A549 (cell line): ENCODE measurements at regions not wholly inside any gene's neighbourhood (a gene's known extent, or its start where the extent isn't known, plus 50 kb on each side); places are given as distances from the start of the nearest gene placed in this dataset.

ENCODE experiments used
- ATAC-seq, 2 experiments: fragments of 200-7000 bp in 1 of 2; fragments of >200 bp in 1 of 2; cut with Nextera tagmentation in 1 of 2; cut with Tn5 transposase in 1 of 2; 3 replicates each; pipeline versions ENCODE4 v1.8.0 to v1.9.1; 2018 to 2020; ENCODE audit warnings: mild to moderate bottlenecking in 1 of 2, moderate library complexity in 1 of 2
- CTCF ChIA-PET: fragments of 300-600 bp; sonication (Branson Sonifier 250); formaldehyde crosslinking; extraction: SDS; loops from one replicate; lab custom pipeline; 2021; ENCODE audit warnings: antibody characterized with exemption, inconsistent platforms; lab: Yijun Ruan, JAX
- POLR2A ChIA-PET: fragments of 350-600 bp; formaldehyde crosslinking; extraction: SDS; loops from one replicate; lab custom pipeline; 2021; ENCODE audit warnings: antibody characterized with exemption, inconsistent platforms; lab: Yijun Ruan, JAX
- DNase-seq, 2 experiments: peaks; one replicate each; pipeline versions ENCODE4 v3.0.0 to v3.0.0-alpha.2; 2011 to 2016; ENCODE audit warnings: low read depth in 1 of 2, low spot score in 1 of 2
- FAIRE-seq: peaks from 2 replicates; lab custom pipeline; 2011; peaks lifted over from hg19 to GRCh38; lab: Jason Lieb, UNC
- H3K27ac ChIP-seq, 2 experiments: fragments of >200 bp; sonication (Bioruptor Twin); formaldehyde crosslinking; 3 replicates each; pipeline ENCODE4 v1.5.1; 2016 to 2017
- H3K4me1 ChIP-seq: fragments of >200 bp; sonication (Bioruptor Twin); formaldehyde crosslinking; 3 replicates; pipeline ENCODE4 v1.6.1; 2016
- H3K4me2 ChIP-seq: fragments of >200 bp; sonication (Bioruptor Twin); formaldehyde crosslinking; 3 replicates; pipeline ENCODE4 v1.6.1; 2016
- H3K4me3 ChIP-seq: fragments of >200 bp; sonication (Bioruptor Twin); formaldehyde crosslinking; 3 replicates; pipeline ENCODE4 v1.5.1; 2016
- H3K9me3 ChIP-seq: fragments of >200 bp; sonication (Bioruptor Twin); formaldehyde crosslinking; 3 replicates; pipeline ENCODE4 v1.6.1; 2016
- BHLHE40 ChIP-seq: IDR thresholded peaks from 2 replicates; pipeline ENCODE4 v1.6.1; 2012; ENCODE audit warnings: low read depth, low read length, inconsistent platforms
- CEBPB ChIP-seq, 2 experiments: fragments of >200 bp in 1 of 2; sonication (Bioruptor Twin) in 1 of 2; formaldehyde crosslinking in 1 of 2; IDR thresholded peaks; 2 replicates each; pipeline ENCODE4 v1.6.1; 2012 to 2016
- CHD2 ChIP-seq: fragments of 150-350 bp; IDR thresholded peaks from 2 replicates; pipeline ENCODE4 v1.6.1; 2014; ENCODE audit warnings: low read length; ENCODE audit not compliant: partially characterized antibody
- CHD4 ChIP-seq: fragments of 200-600 bp; sonication (generic); IDR thresholded peaks from 2 replicates; pipeline ENCODE4 v1.6.1; 2016; ENCODE audit warnings: antibody characterized with exemption, mild to moderate bottlenecking, borderline replicate concordance
- FOXS1 ChIP-seq: fragments of 250-450 bp; sonication (Bioruptor Pico); IDR thresholded peaks from 2 replicates; pipeline ENCODE4 v1.5.0; 2020; ENCODE audit warnings: mild to moderate bottlenecking, moderate library complexity
- HEYL ChIP-seq: fragments of 250-450 bp; sonication (Bioruptor Pico); IDR thresholded peaks from 2 replicates; pipeline ENCODE4 v1.8.0; 2021; ENCODE audit warnings: mild to moderate bottlenecking, moderate library complexity
- KDM1A ChIP-seq: fragments of 200-600 bp; sonication (generic); IDR thresholded peaks from 2 replicates; pipeline ENCODE4 v1.6.1; 2016; ENCODE audit warnings: low read depth, mild to moderate bottlenecking
- MAZ ChIP-seq: fragments of 150-350 bp; IDR thresholded peaks from 2 replicates; pipeline ENCODE4 v1.6.1; 2014; ENCODE audit warnings: antibody characterized with exemption, low read depth, low read length, borderline replicate concordance
- POLR2A ChIP-seq: IDR thresholded peaks from 2 replicates; pipeline ENCODE4 v1.6.1; 2012; ENCODE audit warnings: mild to moderate bottlenecking, low read length
- RCOR1 ChIP-seq: fragments of 150-350 bp; IDR thresholded peaks from 2 replicates; pipeline ENCODE4 v1.6.1; 2014; ENCODE audit warnings: antibody characterized with exemption, low read length, low read depth
- SREBF2 ChIP-seq: fragments of 450-650 bp; IDR thresholded peaks from 2 replicates; pipeline ENCODE4 v1.6.1; 2014; ENCODE audit warnings: mild to moderate bottlenecking, moderate library complexity
- TP53 ChIP-seq: fragments of 250-450 bp; sonication (Bioruptor Pico); IDR thresholded peaks from 2 replicates; pipeline ENCODE4 v1.5.0; 2021; ENCODE audit warnings: mild to moderate bottlenecking, moderate library complexity
- ZC3H11A ChIP-seq: fragments of 450-650 bp; IDR thresholded peaks from 2 replicates; pipeline ENCODE4 v1.6.1; 2014; ENCODE audit warnings: antibody characterized with exemption, mild to moderate bottlenecking
- ZFP36 ChIP-seq: fragments of 450-650 bp; IDR thresholded peaks from 2 replicates; pipeline ENCODE4 v1.6.1; 2014; ENCODE audit warnings: borderline replicate concordance; ENCODE audit not compliant: partially characterized antibody
- ZNF302 ChIP-seq: fragments of 250-450 bp; sonication (Bioruptor Pico); IDR thresholded peaks from 2 replicates; pipeline ENCODE4 v1.9.0; 2021; ENCODE audit warnings: inconsistent platforms, mild to moderate bottlenecking, moderate library complexity
- ZSCAN20 ChIP-seq: fragments of 250-450 bp; sonication (Bioruptor Pico); IDR thresholded peaks from 2 replicates; pipeline ENCODE4 v1.8.0; 2022; ENCODE audit warnings: mild to moderate bottlenecking, moderate library complexity
- WGBS: methylation state at CpG from one replicate; pipeline ENCODE4 v1.1.6; 2017; ENCODE audit errors: missing lambda C conversion rate; 5-methylcytosine and 5-hydroxymethylcytosine counted together
- TF ChIP-seq, protein P1 (sequence below): fragments of >200 bp; sonication (Bioruptor Twin); formaldehyde crosslinking; IDR thresholded peaks from 3 replicates; pipeline ENCODE4 v1.6.1; 2016
- TF ChIP-seq, protein P2 (sequence below): fragments of >200 bp; sonication (Bioruptor Twin); formaldehyde crosslinking; IDR thresholded peaks from 3 replicates; pipeline ENCODE4 v1.5.1; 2016
- TF ChIP-seq, protein P3 (sequence below): IDR thresholded peaks from 2 replicates; pipeline ENCODE4 v1.6.1; 2012; ENCODE audit warnings: low read depth, borderline replicate concordance
- TF ChIP-seq, protein P4 (sequence below): fragments of >200 bp; sonication (Bioruptor Twin); formaldehyde crosslinking; IDR thresholded peaks from 2 replicates; pipeline ENCODE4 v1.6.1; 2016
- TF ChIP-seq, protein P5 (sequence below): IDR thresholded peaks from 2 replicates; pipeline ENCODE4 v1.6.1; 2012

DNA sequence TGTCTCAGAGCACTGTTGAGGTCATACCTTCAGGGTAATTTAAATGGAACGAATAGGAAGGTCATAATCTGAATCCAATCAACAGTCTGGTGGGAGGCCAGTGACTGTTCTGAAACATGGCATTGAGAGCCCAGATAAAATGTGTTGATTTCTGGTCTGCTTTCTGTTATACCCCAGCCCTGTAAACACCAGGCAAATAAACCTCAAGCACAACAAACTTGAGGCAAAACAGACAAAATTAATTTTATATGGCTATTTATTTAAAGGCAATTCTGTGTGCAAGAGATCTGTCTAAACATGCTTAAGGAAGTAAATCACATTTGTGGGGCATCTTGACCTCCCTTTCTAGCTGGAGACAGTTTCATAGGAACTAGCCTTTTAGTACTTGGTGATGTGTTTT lies 140.9 kb upstream of the SPEF2 start:
- ChIA-PET CTCF (no interaction called here), POLR2A (no interaction called here)
- DNase-seq (no peak), FAIRE-seq (no peak), ATAC-seq (no peak)
- Histone ChIP-seq H3K4me3 (no peak overlapping the region), H3K27ac (no peak overlapping the region), H3K9me3 (no peaks in the 10 kb centered on the region), H3K4me1 (no peaks in the 10 kb centered on the region), H3K4me2 (no peak overlapping the region)
- TF ChIP-seq, protein P1, sequence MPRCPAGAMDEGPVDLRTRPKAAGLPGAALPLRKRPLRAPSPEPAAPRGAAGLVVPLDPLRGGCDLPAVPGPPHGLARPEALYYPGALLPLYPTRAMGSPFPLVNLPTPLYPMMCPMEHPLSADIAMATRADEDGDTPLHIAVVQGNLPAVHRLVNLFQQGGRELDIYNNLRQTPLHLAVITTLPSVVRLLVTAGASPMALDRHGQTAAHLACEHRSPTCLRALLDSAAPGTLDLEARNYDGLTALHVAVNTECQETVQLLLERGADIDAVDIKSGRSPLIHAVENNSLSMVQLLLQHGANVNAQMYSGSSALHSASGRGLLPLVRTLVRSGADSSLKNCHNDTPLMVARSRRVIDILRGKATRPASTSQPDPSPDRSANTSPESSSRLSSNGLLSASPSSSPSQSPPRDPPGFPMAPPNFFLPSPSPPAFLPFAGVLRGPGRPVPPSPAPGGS, result no peak
- TF ChIP-seq HEYL (CRISPR knock-in tag), result no peak
- TF ChIP-seq, protein P2, sequence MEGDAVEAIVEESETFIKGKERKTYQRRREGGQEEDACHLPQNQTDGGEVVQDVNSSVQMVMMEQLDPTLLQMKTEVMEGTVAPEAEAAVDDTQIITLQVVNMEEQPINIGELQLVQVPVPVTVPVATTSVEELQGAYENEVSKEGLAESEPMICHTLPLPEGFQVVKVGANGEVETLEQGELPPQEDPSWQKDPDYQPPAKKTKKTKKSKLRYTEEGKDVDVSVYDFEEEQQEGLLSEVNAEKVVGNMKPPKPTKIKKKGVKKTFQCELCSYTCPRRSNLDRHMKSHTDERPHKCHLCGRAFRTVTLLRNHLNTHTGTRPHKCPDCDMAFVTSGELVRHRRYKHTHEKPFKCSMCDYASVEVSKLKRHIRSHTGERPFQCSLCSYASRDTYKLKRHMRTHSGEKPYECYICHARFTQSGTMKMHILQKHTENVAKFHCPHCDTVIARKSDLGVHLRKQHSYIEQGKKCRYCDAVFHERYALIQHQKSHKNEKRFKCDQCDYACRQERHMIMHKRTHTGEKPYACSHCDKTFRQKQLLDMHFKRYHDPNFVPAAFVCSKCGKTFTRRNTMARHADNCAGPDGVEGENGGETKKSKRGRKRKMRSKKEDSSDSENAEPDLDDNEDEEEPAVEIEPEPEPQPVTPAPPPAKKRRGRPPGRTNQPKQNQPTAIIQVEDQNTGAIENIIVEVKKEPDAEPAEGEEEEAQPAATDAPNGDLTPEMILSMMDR, result no peak
- no peak for TF ChIP-seq KDM1A
- TF ChIP-seq BHLHE40, result no peak
- TF ChIP-seq SREBF2, result no peak
- no peak for TF ChIP-seq TP53 (CRISPR knock-in tag)
- TF ChIP-seq CHD2, result no peak
- TF ChIP-seq, protein P3, sequence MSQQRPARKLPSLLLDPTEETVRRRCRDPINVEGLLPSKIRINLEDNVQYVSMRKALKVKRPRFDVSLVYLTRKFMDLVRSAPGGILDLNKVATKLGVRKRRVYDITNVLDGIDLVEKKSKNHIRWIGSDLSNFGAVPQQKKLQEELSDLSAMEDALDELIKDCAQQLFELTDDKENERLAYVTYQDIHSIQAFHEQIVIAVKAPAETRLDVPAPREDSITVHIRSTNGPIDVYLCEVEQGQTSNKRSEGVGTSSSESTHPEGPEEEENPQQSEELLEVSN, result no peak
- TF ChIP-seq ZFP36, result no peak
- TF ChIP-seq, protein P4, sequence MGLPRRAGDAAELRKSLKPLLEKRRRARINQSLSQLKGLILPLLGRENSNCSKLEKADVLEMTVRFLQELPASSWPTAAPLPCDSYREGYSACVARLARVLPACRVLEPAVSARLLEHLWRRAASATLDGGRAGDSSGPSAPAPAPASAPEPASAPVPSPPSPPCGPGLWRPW, result no peak
- TF ChIP-seq RCOR1, result no peak
- TF ChIP-seq MAZ, result no peak
- no peak for TF ChIP-seq ZNF302 (CRISPR knock-in tag)
- no peak for TF ChIP-seq POLR2A
- TF ChIP-seq CHD4, result no peak
- TF ChIP-seq, protein P5, sequence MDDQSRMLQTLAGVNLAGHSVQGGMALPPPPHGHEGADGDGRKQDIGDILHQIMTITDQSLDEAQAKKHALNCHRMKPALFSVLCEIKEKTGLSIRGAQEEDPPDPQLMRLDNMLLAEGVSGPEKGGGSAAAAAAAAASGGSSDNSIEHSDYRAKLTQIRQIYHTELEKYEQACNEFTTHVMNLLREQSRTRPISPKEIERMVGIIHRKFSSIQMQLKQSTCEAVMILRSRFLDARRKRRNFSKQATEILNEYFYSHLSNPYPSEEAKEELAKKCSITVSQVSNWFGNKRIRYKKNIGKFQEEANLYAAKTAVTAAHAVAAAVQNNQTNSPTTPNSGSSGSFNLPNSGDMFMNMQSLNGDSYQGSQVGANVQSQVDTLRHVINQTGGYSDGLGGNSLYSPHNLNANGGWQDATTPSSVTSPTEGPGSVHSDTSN, result no peak
- no peak for TF ChIP-seq CEBPB (IDR thresholded peaks at IDR 0.05)
- TF ChIP-seq FOXS1, result no peak
- TF ChIP-seq ZSCAN20 (CRISPR knock-in tag), result no peak
- WGBS, result 0% methylated on average over 1 of the region's 1 CpG

DNA sequence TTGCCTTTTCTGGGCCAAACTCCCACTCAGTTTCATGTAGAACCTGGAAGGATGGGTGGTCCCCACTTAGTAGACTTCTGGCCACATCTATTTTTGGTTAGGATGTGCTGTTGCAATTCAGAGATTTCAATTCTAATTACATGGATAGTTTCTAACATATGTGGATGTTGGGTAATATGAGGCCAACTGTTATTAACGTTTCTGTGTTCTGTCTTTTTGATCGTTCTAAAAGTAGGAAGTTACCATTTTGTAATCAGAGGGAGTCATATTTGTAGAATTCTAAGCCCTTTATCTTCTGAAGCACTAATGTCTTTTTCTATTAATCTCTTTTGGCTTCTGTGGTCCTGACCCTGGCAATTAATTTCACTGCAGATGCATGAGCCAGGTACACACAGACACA lies 141.6 kb upstream of the SPEF2 start:
- Histone ChIP-seq H3K4me3 (no peak overlapping the region), H3K9me3 (no peaks in the 10 kb centered on the region), H3K4me1 (no peaks in the 10 kb centered on the region), H3K27ac (no peak overlapping the region), H3K4me2 (no peak overlapping the region)
- FAIRE-seq, result no peak
- whole genome bisulfite sequencing, result 22% methylated on average over 2 of the region's 2 CpGs
- TF ChIP-seq ZFP36 (no peak), CHD2 (no peak), ZC3H11A (no peak)
- TF ChIP-seq, protein P3, result no peak
- no peak for ATAC-seq
- POLR2A ChIA-PET, result no interaction called here
- DNase-seq, result no peak
- CTCF ChIA-PET, result no interaction called here
